ENCODE measurements at regions not wholly inside any gene's neighbourhood (a gene's known extent, or its start where the extent isn't known, plus 50 kb on each side); places are given as distances from the start of the nearest gene placed in this dataset.
"Not testable (repeated sequence)": the region's sequence is repeated elsewhere in the genome, so short reads cannot be mapped to it uniquely, and the experiment has no call there.

GRCh38 chr6:135604035-135604860 is 106.7 kb upstream of the AHI1 start:
- H3K4me3 ChIP-seq (ENCODE audit: low read depth, low read length), result no peak overlapping the region
- DNase-seq (ENCODE audit: low read depth), result no peak
- TF ChIP-seq CTCF (IDR thresholded peaks at IDR 0.05; ENCODE audit: low read depth, low read length, missing control alignments), result no peak

GRCh38 chr6:135605278-135605790 is 107.8 kb upstream of the AHI1 start:
- no peak for DNase-seq (ENCODE audit: low read depth)
- no peak overlapping the region for H3K4me3 ChIP-seq (ENCODE audit: low read depth, low read length)
- no peak for TF ChIP-seq CTCF (IDR thresholded peaks at IDR 0.05; ENCODE audit: low read depth, low read length, missing control alignments)

- no peak overlapping the region for H3K4me3 ChIP-seq (ENCODE audit: low read depth, low read length)
- no peak for DNase-seq (ENCODE audit: low read depth)
- TF ChIP-seq CTCF (IDR thresholded peaks at IDR 0.05; ENCODE audit: low read depth, low read length, missing control alignments), result no peak
Observed at GRCh38 chr6:135606392-135606791, 108.9 kb upstream of the AHI1 start.

- DNase-seq (ENCODE audit: low read depth), result no peak
- TF ChIP-seq CTCF (IDR thresholded peaks at IDR 0.05; ENCODE audit: low read depth, low read length, missing control alignments), result no peak
Observed at GRCh38 chr6:135608031-135608430, 110.5 kb upstream of the AHI1 start.

GRCh38 chr6:135610192-135610591 is 112.7 kb upstream of the AHI1 start:
- DNase-seq (ENCODE audit: low read depth); H3K4me3 ChIP-seq (ENCODE audit: low read depth, low read length): not testable (repeated sequence)

More at GRCh38 chr6:135608031-135608430, 110.5 kb upstream of the AHI1 start:
- no peak overlapping the region for H3K4me3 ChIP-seq (ENCODE audit: low read depth, low read length)

GRCh38 chr6:135616655-135617054 is 119.1 kb upstream of the AHI1 start:
- DNase-seq (ENCODE audit: low read depth), result no peak
- TF ChIP-seq CTCF (IDR thresholded peaks at IDR 0.05; ENCODE audit: low read depth, low read length, missing control alignments), result no peak
- H3K4me3 ChIP-seq (ENCODE audit: low read depth, low read length), result no peak overlapping the region

- no peak overlapping the region for H3K4me3 ChIP-seq (ENCODE audit: low read depth, low read length)
- no peak for TF ChIP-seq CTCF (IDR thresholded peaks at IDR 0.05; ENCODE audit: low read depth, low read length, missing control alignments)
Observed at GRCh38 chr6:135617222-135617621, 119.7 kb upstream of the AHI1 start.

More at GRCh38 chr6:135617222-135617621, 119.7 kb upstream of the AHI1 start:
- DNase-seq (ENCODE audit: low read depth), result no peak

Data from GM12864 (cell line).